ENCODE measurements at regions not wholly inside any gene's neighbourhood (a gene's known extent, or its start where the extent isn't known, plus 50 kb on each side); places are given as distances from the start of the nearest gene placed in this dataset.

DNA sequence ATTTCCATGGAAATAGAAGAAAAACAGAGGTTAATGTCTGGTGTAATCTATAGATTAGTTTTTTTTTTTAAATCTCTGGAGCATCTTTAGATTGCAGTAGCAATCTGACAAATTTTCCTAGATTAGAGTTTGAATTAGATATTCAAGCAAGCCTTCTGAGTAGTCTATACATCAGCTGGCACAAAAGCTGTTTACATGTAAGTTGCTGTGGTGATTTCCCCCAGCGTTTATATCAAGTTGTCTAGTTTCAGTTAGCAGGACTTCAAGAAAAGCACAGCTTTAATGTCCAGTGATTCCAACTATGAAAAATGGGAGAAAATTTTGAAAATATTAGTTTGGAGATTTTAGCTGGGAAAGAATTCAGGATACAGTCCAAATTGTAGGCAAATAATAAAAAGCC, 605.0 kb upstream of the USP15 start (continued):
- TF ChIP-seq, protein P1, sequence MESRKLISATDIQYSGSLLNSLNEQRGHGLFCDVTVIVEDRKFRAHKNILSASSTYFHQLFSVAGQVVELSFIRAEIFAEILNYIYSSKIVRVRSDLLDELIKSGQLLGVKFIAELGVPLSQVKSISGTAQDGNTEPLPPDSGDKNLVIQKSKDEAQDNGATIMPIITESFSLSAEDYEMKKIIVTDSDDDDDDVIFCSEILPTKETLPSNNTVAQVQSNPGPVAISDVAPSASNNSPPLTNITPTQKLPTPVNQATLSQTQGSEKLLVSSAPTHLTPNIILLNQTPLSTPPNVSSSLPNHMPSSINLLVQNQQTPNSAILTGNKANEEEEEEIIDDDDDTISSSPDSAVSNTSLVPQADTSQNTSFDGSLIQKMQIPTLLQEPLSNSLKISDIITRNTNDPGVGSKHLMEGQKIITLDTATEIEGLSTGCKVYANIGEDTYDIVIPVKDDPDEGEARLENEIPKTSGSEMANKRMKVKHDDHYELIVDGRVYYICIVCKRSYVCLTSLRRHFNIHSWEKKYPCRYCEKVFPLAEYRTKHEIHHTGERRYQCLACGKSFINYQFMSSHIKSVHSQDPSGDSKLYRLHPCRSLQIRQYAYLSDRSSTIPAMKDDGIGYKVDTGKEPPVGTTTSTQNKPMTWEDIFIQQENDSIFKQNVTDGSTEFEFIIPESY (IDR thresholded peaks at IDR 0.05; ENCODE audit: extremely low read depth, insufficient replicate concordance, low read length), result no peak
- TF ChIP-seq, protein P2, sequence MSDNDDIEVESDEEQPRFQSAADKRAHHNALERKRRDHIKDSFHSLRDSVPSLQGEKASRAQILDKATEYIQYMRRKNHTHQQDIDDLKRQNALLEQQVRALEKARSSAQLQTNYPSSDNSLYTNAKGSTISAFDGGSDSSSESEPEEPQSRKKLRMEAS (IDR thresholded peaks at IDR 0.05), result no peak
- TF ChIP-seq CEBPB (IDR thresholded peaks at IDR 0.05; ENCODE audit: low read depth) (no peak), SRF (IDR thresholded peaks at IDR 0.05; ENCODE audit: low read depth) (no peak), YY1 (IDR thresholded peaks at IDR 0.05; ENCODE audit: extremely low read depth, insufficient replicate concordance, low read depth, low read length) (no peak)

DNA sequence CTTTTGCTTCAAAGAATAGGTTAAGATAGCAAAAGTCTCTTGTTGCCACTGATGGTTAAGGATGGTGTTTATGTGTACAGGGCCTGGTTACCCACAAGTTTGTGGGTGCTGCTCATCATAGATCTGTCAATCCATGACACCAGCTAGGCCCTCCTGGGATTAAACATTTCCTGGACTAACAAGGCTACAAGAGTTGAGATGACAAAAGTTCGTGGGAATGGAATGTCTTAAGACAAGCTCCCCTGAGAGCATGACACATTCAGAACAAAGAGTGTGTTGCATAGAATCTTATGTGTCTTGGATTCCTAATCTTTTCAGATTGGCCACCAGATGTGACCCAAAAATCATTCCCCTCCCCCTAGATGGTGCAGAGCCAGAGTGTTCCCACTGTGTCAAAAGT, 592.5 kb upstream of the USP15 start:
- ATAC-seq (no peak), DNase-seq (ENCODE audit: low read depth, low spot score) (no peak)
- Histone ChIP-seq H3K4me2 (ENCODE audit: low read length) (no peak overlapping the region), H3K4me1 (ENCODE audit: control insufficient read depth in 1 of 2, insufficient read depth in 2 of 2, low read length in 2 of 2) (no peaks in the 10 kb centered on the region), H3K9ac (ENCODE audit: low read length) (no peak overlapping the region), H3K27ac (ENCODE audit: low read depth, low read length) (no peak overlapping the region), H3K9me3 (ENCODE audit: control insufficient read depth in 1 of 2, insufficient read depth in 1 of 2, low read depth in 1 of 2, low read length in 2 of 2) (no peaks in the 10 kb centered on the region; a peak in 2 of 4 replicates), H2AFZ (ENCODE audit: low read depth, low read length, poor library complexity, severe bottlenecking) (no peak overlapping the region), H4K20me1 (ENCODE audit: insufficient read depth) (no peaks in the 10 kb centered on the region), H3K36me3 (ENCODE audit: control insufficient read depth in 1 of 2, insufficient read depth in 2 of 2, low read length in 2 of 2) (no peaks in the 10 kb centered on the region), H3K79me2 (ENCODE audit: insufficient read depth, low read length) (no peaks in the 10 kb centered on the region), H3K9me2 (ENCODE audit: insufficient read depth) (no peaks in the 10 kb centered on the region), H3K4me3 (replicated peaks in 1 of 2; ENCODE audit: low read depth in 1 of 2, low read length in 2 of 2) (no peak overlapping the region), H3K27me3 (ENCODE audit: insufficient read depth, low read length) (no peaks in the 10 kb centered on the region)
- ChIA-PET POLR2A (no interaction called here), CTCF (no interaction called here), RAD21 (ENCODE audit: low non-redundant PET in 1 of 2, low total read pairs in 2 of 2, uncharacterized antibody in 2 of 2, unreplicated experiment in 2 of 2) (no interaction called here)
- TF ChIP-seq EZH2 (IDR thresholded peaks at IDR 0.05) (no peak), SP1 (IDR thresholded peaks at IDR 0.05; ENCODE audit: low read depth) (no peak), ZNF274 (IDR thresholded peaks at IDR 0.05; ENCODE audit: low read depth, low read length) (no peak), FOSL1 (IDR thresholded peaks at IDR 0.05; ENCODE audit: low read depth) (no peak), ELF1 (IDR thresholded peaks at IDR 0.05; ENCODE audit: borderline replicate concordance, low read depth) (no peak)
- intact Hi-C loops (cut with micrococcal nuclease), result no loop called here
- BruUV-seq (replicated peaks), result no TSS peak
